GM12864 (cell line): ENCODE measurements at regions not wholly inside any gene's neighbourhood (a gene's known extent, or its start where the extent isn't known, plus 50 kb on each side); places are given as distances from the start of the nearest gene placed in this dataset.

ENCODE experiments used
- DNase-seq: peaks from one replicate; pipeline ENCODE4 v3.0.0-alpha.2; 2011; ENCODE audit warnings: low read depth
- H3K4me3 ChIP-seq: 2 replicates; pipeline ENCODE4 v1.5.1; 2011; ENCODE audit warnings: mild to moderate bottlenecking, low read depth, low read length, control low read depth
- CTCF ChIP-seq: IDR thresholded peaks from 2 replicates; pipeline ENCODE4 v1.5.1; 2011; ENCODE audit warnings: low read depth, mild to moderate bottlenecking, moderate library complexity, low read length, control low read depth, inconsistent platforms; ENCODE audit errors: missing control alignments

GRCh38 chr10:75347186-75347585, 54.4 kb downstream of the ZNF503 start:
- no peak overlapping the region for H3K4me3 ChIP-seq
- DNase-seq, result no peak
- TF ChIP-seq CTCF, result no peak

GRCh38 chr10:75345738-75346137, 55.8 kb downstream of the ZNF503 start:
- H3K4me3 ChIP-seq, result no peak overlapping the region
- no peak for TF ChIP-seq CTCF
- DNase-seq, result no peak

GRCh38 chr10:75344170-75344569, 57.4 kb downstream of the ZNF503 start:
- TF ChIP-seq CTCF, result no peak
- DNase-seq, result no peak
- H3K4me3 ChIP-seq, result no peak overlapping the region

GRCh38 chr10:75342397-75342796, 59.2 kb downstream of the ZNF503 start:
- DNase-seq, result no peak
- TF ChIP-seq CTCF, result no peak
- no peak overlapping the region for H3K4me3 ChIP-seq

- DNase-seq, result peak; percentile 31
- H3K4me3 ChIP-seq, result no peak overlapping the region
- TF ChIP-seq CTCF, result no peak
Measured at GRCh38 chr10:75335983-75336382, 65.6 kb downstream of the ZNF503 start.

- no peak for TF ChIP-seq CTCF
- no peak for DNase-seq
Measured at GRCh38 chr10:75335191-75335590, 66.4 kb downstream of the ZNF503 start.

GRCh38 chr10:75334720-75335119, 66.8 kb downstream of the ZNF503 start:
- TF ChIP-seq CTCF, result no peak
- H3K4me3 ChIP-seq, result no peak overlapping the region
- no peak for DNase-seq

More at GRCh38 chr10:75335191-75335590, 66.4 kb downstream of the ZNF503 start:
- H3K4me3 ChIP-seq, result no peak overlapping the region
